ENCODE measurements at regions not wholly inside any gene's neighbourhood (a gene's known extent, or its start where the extent isn't known, plus 50 kb on each side); places are given as distances from the start of the nearest gene placed in this dataset.

- TF ChIP-seq, protein P1, sequence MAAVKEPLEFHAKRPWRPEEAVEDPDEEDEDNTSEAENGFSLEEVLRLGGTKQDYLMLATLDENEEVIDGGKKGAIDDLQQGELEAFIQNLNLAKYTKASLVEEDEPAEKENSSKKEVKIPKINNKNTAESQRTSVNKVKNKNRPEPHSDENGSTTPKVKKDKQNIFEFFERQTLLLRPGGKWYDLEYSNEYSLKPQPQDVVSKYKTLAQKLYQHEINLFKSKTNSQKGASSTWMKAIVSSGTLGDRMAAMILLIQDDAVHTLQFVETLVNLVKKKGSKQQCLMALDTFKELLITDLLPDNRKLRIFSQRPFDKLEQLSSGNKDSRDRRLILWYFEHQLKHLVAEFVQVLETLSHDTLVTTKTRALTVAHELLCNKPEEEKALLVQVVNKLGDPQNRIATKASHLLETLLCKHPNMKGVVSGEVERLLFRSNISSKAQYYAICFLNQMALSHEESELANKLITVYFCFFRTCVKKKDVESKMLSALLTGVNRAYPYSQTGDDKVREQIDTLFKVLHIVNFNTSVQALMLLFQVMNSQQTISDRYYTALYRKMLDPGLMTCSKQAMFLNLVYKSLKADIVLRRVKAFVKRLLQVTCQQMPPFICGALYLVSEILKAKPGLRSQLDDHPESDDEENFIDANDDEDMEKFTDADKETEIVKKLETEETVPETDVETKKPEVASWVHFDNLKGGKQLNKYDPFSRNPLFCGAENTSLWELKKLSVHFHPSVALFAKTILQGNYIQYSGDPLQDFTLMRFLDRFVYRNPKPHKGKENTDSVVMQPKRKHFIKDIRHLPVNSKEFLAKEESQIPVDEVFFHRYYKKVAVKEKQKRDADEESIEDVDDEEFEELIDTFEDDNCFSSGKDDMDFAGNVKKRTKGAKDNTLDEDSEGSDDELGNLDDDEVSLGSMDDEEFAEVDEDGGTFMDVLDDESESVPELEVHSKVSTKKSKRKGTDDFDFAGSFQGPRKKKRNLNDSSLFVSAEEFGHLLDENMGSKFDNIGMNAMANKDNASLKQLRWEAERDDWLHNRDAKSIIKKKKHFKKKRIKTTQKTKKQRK (IDR thresholded peaks at IDR 0.05; ENCODE audit: borderline replicate concordance, low read depth, low read length), result no peak
- TF ChIP-seq, protein P2, sequence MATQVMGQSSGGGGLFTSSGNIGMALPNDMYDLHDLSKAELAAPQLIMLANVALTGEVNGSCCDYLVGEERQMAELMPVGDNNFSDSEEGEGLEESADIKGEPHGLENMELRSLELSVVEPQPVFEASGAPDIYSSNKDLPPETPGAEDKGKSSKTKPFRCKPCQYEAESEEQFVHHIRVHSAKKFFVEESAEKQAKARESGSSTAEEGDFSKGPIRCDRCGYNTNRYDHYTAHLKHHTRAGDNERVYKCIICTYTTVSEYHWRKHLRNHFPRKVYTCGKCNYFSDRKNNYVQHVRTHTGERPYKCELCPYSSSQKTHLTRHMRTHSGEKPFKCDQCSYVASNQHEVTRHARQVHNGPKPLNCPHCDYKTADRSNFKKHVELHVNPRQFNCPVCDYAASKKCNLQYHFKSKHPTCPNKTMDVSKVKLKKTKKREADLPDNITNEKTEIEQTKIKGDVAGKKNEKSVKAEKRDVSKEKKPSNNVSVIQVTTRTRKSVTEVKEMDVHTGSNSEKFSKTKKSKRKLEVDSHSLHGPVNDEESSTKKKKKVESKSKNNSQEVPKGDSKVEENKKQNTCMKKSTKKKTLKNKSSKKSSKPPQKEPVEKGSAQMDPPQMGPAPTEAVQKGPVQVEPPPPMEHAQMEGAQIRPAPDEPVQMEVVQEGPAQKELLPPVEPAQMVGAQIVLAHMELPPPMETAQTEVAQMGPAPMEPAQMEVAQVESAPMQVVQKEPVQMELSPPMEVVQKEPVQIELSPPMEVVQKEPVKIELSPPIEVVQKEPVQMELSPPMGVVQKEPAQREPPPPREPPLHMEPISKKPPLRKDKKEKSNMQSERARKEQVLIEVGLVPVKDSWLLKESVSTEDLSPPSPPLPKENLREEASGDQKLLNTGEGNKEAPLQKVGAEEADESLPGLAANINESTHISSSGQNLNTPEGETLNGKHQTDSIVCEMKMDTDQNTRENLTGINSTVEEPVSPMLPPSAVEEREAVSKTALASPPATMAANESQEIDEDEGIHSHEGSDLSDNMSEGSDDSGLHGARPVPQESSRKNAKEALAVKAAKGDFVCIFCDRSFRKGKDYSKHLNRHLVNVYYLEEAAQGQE (IDR thresholded peaks at IDR 0.05; ENCODE audit: borderline replicate concordance), result no peak
- TF ChIP-seq, protein P2 (CRISPR knock-in tag; IDR thresholded peaks at IDR 0.05; ENCODE audit: low read depth), result no peak
- TF ChIP-seq ZNF133 (CRISPR knock-in tag; IDR thresholded peaks at IDR 0.05) (no peak), ZNF217 (CRISPR knock-in tag; IDR thresholded peaks at IDR 0.05) (no peak)
These were observed 53.5 kb upstream of the APBB1IP start (continued) for GRCh38 chr10:26384600-26384999.

Measured in K562 (cell line).